Epithelial cell of prostate (primary cell): ENCODE measurements at regions not wholly inside any gene's neighbourhood (a gene's known extent, or its start where the extent isn't known, plus 50 kb on each side); places are given as distances from the start of the nearest gene placed in this dataset.

Experiments
- DNase-seq: peaks from one replicate; pipeline ENCODE4 v3.0.0-alpha.2; 2011; ENCODE audit warnings: low read depth, low spot score
- H3K27ac ChIP-seq: fragments of 450-650 bp; 2 replicates; pipeline ENCODE4 v1.5.1; 2017; ENCODE audit warnings: mild to moderate bottlenecking

GRCh38 chr7:26097837-26098668 lies 53.9 kb upstream of the NFE2L3 start:
- no peak for DNase-seq
- peak overlapping the region; percentile 92 for H3K27ac ChIP-seq

GRCh38 chr7:26099236-26099635 lies 52.8 kb upstream of the NFE2L3 start:
- no peak overlapping the region for H3K27ac ChIP-seq
- no peak for DNase-seq

GRCh38 chr7:26100406-26101339 lies 51.3 kb upstream of the NFE2L3 start:
- DNase-seq: no peak
- H3K27ac ChIP-seq: no peak overlapping the region

GRCh38 chr7:26101361-26102151 lies 50.4 kb upstream of the NFE2L3 start:
- no peak for DNase-seq

GRCh38 chr7:26102176-26102575 lies 49.8 kb upstream of the NFE2L3 start:
- no peak overlapping the region for H3K27ac ChIP-seq
- no peak for DNase-seq

More at GRCh38 chr7:26101361-26102151, 50.4 kb upstream of the NFE2L3 start:
- no peak overlapping the region for H3K27ac ChIP-seq
